ENCODE measurements at regions not wholly inside any gene's neighbourhood (a gene's known extent, or its start where the extent isn't known, plus 50 kb on each side); places are given as distances from the start of the nearest gene placed in this dataset.
"Not testable (repeated sequence)": the region's sequence is repeated elsewhere in the genome, so short reads cannot be mapped to it uniquely, and the experiment has no call there.

GRCh38 chrX:65163325-65163724 is 187.1 kb upstream of the ZC4H2 start:
- not testable (repeated sequence) for TF ChIP-seq ZNF274 (IDR thresholded peaks at IDR 0.05; ENCODE audit: low read depth, low read length); YY1 (IDR thresholded peaks at IDR 0.05; ENCODE audit: insufficient read depth, insufficient read length)

All from NT2/D1 (cell line).